Left ventricle myocardium inferior (tissue), 1 donor: ENCODE measurements at regions not wholly inside any gene's neighbourhood (a gene's known extent, or its start where the extent isn't known, plus 50 kb on each side); places are given as distances from the start of the nearest gene placed in this dataset.
"Not testable (repeated sequence)": the region's sequence is repeated elsewhere in the genome, so short reads cannot be mapped to it uniquely, and the experiment has no call there.

Experiments
- DNase-seq: peaks from one replicate; pipeline ENCODE4 v3.0.0-alpha.2; 2020
- H3K27ac ChIP-seq: fragments of 200-600 bp; replicated peaks from 2 replicates; pipeline ENCODE4 v1.8.0; 2021
- H3K27me3 ChIP-seq: fragments of 200-600 bp; 2 replicates; pipeline ENCODE4 v1.8.0; 2021; ENCODE audit warnings: low read depth
- H3K36me3 ChIP-seq: fragments of 200-600 bp; 2 replicates; pipeline ENCODE4 v1.8.0; 2021
- H3K4me1 ChIP-seq: fragments of 200-600 bp; 2 replicates; pipeline ENCODE4 v1.8.0; 2021
- H3K4me3 ChIP-seq: fragments of 200-600 bp; 2 replicates; pipeline ENCODE4 v1.8.0; 2021; ENCODE audit warnings: mild to moderate bottlenecking, moderate library complexity
- H3K9me3 ChIP-seq: fragments of 200-600 bp; replicated peaks from 2 replicates; pipeline ENCODE4 v1.8.0; 2021
- intact Hi-C: fragments of 100-400 bp; cut with micrococcal nuclease; formaldehyde crosslinking; loops from one replicate; pipeline ENCODE4 v1.11.0; 2022
- TF ChIP-seq, protein P1 (sequence below): fragments of 200-600 bp; IDR thresholded peaks from 2 replicates; pipeline ENCODE4 v1.8.0; 2021; ENCODE audit warnings: antibody characterized with exemption, mild to moderate bottlenecking, borderline replicate concordance
- donor health status: DM: no; HTN: yes; CAD: no; lungs with severe emphysema.

DNA sequence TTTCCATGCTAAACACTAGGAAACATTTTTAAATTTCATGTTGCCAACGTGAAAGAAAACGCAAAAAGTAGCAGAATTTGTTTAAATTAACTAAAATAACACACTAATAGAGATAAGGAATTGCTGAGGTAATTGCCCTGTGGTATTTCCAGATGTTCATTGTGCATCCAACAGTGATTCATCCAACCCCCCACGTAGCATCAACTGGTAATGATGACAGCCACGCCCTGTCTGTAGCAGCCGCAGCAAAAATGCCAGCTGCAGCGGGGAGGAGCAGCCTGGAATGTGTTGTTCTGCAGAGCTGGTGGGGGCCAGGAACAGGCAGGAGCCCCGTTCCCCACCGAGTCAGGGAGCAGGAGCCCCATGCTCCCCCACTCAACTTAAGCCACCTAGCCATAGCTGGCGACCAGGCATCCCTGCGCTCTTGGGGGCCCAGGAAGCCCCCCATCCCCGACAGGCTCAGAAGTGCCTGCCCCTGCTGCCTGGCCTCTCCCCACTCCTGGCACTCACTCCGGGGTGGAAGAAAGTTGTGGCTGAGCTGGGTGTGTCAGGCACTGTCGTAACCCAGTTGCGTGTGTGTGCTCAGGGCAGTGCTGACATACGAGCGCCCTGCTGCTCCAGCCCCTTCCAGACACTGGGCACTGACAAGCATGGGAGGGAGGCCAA, 695.1 kb upstream of the ACVR2A start:
- TF ChIP-seq, protein P1, sequence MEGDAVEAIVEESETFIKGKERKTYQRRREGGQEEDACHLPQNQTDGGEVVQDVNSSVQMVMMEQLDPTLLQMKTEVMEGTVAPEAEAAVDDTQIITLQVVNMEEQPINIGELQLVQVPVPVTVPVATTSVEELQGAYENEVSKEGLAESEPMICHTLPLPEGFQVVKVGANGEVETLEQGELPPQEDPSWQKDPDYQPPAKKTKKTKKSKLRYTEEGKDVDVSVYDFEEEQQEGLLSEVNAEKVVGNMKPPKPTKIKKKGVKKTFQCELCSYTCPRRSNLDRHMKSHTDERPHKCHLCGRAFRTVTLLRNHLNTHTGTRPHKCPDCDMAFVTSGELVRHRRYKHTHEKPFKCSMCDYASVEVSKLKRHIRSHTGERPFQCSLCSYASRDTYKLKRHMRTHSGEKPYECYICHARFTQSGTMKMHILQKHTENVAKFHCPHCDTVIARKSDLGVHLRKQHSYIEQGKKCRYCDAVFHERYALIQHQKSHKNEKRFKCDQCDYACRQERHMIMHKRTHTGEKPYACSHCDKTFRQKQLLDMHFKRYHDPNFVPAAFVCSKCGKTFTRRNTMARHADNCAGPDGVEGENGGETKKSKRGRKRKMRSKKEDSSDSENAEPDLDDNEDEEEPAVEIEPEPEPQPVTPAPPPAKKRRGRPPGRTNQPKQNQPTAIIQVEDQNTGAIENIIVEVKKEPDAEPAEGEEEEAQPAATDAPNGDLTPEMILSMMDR: no peak
- Histone ChIP-seq H3K4me1 (no peaks in the 10 kb centered on the region), H3K36me3 (no peaks in the 10 kb centered on the region), H3K9me3 (no peaks in the 10 kb centered on the region), H3K27me3 (no peaks in the 10 kb centered on the region), H3K27ac (no peak overlapping the region), H3K4me3 (no peak overlapping the region)
- no peak for DNase-seq
- intact Hi-C loops: no loop called here

DNA sequence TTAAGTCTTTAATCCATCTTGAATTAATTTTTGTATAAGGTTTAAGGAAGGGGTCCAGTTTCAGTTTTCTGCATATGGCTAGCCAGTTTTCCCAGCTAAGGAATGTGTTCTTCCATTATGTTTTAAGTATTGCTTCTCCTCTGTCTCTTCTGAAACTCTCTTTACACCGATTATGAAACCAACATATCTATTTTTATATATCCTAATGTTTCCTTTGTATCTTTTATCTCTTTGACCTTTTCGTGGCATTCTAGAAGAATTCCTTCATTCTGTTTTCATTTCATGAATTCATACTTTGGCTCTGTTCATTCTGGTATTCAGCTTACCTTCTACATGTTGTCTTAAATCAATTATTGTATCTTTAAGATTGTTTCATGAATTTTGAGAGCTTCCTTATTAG, 697.0 kb upstream of the ACVR2A start:
- intact Hi-C loops: no loop called here
- Histone ChIP-seq H3K4me1 (no peaks in the 10 kb centered on the region), H3K27me3 (no peaks in the 10 kb centered on the region), H3K9me3 (no peaks in the 10 kb centered on the region), H3K36me3 (no peaks in the 10 kb centered on the region), H3K4me3 (no peak overlapping the region), H3K27ac (no peak overlapping the region)
- no peak for DNase-seq
- TF ChIP-seq, protein P1: no peak

DNA sequence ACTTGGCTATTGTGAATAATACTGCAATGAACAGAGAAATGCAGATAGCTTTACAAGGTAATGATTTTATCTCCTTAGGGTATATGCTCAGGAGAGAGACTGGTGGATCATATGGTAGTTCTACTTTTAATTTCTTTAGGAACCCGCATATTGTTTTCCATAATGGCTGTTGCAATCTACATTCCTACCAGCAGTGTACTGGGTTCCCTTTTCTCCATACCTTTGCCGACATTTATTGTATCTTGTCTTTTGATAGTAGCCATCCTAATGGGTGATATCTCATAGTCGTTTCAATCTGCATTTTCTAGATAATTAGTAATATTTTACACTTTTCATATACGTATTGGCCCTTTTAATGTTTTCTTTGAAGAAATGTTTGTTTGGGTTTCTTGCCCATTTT, 702.9 kb upstream of the ACVR2A start:
- TF ChIP-seq, protein P1: no peak
- no peaks in the 10 kb centered on the region for H3K9me3 ChIP-seq
- H3K36me3 ChIP-seq: no peaks in the 10 kb centered on the region
- H3K4me1 ChIP-seq: no peaks in the 10 kb centered on the region
- intact Hi-C loops: no loop called here
- no peak for DNase-seq
- H3K4me3 ChIP-seq: no peak overlapping the region
- no peaks in the 10 kb centered on the region for H3K27me3 ChIP-seq
- no peak overlapping the region for H3K27ac ChIP-seq

DNA sequence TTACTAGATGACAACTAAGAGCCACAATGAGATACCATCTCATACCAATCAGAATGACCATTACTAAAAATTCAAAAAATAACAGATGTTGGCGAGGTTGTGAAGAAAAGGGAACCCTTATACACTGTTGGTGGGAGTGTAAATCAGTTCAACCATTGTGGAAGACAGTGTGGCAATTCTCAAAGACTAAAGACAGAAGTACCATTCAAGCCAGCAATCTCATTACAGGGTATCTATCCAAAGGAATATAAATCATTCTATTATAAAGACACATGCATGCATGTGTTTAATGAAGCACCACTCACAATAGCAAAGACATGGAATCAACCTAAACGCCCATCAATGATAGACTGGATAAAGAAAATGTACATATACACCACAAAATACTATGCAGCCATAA, 705.1 kb upstream of the ACVR2A start:
- H3K4me1 ChIP-seq, intact Hi-C loops, H3K27ac ChIP-seq, H3K4me3 ChIP-seq, H3K36me3 ChIP-seq, H3K9me3 ChIP-seq, H3K27me3 ChIP-seq, DNase-seq: not testable (repeated sequence)

DNA sequence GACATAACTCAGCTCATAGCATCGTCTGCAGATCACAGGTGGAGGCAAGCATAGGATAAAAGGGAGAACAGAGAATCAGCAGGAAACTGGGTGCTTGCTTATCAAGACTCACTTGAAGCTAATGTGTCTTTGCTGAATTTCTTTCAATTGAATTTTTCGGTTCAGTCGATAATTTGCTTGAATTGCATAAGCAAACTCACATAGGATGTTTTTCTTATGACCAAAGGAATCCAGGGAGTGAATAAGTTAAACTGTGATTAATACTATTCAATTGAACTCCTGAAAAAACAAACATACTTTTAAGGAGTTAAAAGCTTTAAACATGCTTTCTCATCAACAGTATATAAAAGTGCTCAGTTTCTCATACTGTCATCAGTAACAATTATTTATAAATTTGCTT, 707.1 kb upstream of the ACVR2A start:
- Histone ChIP-seq H3K27ac (no peak overlapping the region), H3K4me1 (no peaks in the 10 kb centered on the region), H3K9me3 (no peaks in the 10 kb centered on the region), H3K4me3 (no peak overlapping the region), H3K36me3 (no peaks in the 10 kb centered on the region), H3K27me3 (no peaks in the 10 kb centered on the region)
- intact Hi-C loops: no loop called here
- TF ChIP-seq, protein P1: no peak
- no peak for DNase-seq

DNA sequence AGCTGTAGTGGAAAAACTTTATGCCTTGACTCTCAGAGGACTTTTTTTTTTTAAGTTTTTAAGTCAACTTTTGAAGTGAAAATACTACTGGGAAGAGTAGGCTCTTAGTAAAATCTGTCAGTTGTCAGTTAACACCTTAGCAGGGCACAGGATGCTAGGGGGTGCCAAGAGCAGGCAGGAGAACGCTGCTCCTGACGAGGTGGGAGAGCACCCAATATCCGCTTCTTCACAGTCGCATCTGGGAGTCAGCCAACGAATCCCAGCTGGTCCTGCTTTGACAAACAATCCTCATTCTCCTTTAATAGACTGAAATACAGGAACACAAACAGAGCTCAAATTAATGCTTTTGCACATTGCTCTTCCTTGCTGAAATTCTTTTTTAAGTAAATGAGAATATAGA, 709.5 kb upstream of the ACVR2A start:
- DNase-seq: no peak
- no peaks in the 10 kb centered on the region for H3K36me3 ChIP-seq
- no peak overlapping the region for H3K27ac ChIP-seq
- H3K4me3 ChIP-seq: no peak overlapping the region
- H3K27me3 ChIP-seq: no peaks in the 10 kb centered on the region
- H3K9me3 ChIP-seq: no peaks in the 10 kb centered on the region
- intact Hi-C loops: no loop called here
- TF ChIP-seq, protein P1: no peak
- H3K4me1 ChIP-seq: no peaks in the 10 kb centered on the region
